ENCODE measurements at regions not wholly inside any gene's neighbourhood (a gene's known extent, or its start where the extent isn't known, plus 50 kb on each side); places are given as distances from the start of the nearest gene placed in this dataset.
"Not testable (repeated sequence)": the region's sequence is repeated elsewhere in the genome, so short reads cannot be mapped to it uniquely, and the experiment has no call there.

DNA sequence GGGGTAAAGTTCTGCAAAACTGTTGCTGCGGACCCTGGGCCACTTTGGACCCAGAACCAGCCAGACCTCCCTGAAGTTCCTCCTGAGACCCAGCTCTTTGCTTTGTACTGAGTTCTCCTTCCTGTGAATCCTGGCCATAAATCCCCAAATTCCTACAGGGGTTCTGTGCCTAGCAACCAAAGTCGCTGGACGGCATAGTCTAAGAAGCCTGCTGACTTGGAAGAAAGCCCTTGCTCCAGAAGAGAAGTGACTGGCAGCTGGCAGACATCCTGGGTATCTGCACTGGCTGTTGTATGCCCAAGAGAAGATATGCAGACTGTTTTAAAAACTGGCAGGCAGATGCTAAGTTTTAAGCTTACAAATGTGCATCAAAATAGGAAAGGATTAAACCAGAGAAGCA lies 99.9 kb upstream of the SLC24A4 start:
- no peak for DNase-seq (ENCODE audit: low read depth in 2 of 3, low spot score in 2 of 3)

DNA sequence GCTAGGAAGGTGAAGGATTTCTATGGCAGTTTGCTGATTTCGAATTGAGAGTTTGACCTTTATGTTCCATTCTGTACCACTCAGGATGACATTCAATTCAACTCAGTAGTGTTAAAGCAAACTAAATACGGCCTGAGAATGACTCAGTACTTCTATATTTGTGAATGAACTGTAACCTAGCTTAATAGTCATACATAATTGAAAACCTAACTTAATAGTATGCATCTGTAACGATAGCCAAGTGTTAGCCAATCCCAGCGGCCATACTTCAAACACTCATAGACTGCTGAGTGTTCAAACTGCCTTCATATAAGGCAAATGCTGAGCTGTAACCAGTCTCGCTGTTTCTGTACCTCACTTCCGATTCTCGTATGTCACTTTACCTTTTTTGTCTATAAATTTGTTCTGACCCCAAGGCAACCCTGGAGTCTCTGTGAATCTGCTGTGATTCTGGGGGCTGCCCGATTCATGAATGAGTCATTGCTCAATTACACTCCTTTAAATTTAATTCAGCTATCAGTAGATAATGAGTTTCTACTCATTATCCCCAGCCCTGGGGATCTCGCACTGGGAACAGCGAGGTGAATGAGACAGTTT lies 98.5 kb upstream of the SLC24A4 start:
- no peak for DNase-seq (ENCODE audit: low read depth in 2 of 3, low spot score in 2 of 3)

DNA sequence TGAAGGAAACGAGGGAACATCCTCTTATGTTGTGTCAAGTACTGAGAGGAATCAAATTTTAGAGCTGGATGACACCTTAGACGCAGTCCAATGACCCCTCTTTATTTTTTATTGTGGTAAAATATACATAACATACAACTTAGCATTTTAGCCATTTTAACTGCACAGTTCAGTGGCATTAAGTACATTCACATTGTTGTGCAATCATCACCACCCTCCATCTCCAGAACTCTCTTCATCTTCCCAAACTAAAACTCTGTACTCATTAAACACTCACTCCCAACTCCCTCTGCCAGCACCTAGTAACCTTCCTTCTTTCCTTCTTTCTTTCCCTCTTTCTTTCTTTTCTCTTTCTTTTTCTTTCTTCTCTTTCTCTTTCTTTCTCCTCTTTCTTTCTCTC lies 97.2 kb upstream of the SLC24A4 start:
- DNase-seq (ENCODE audit: low read depth in 2 of 3, low spot score in 2 of 3), result no peak

DNA sequence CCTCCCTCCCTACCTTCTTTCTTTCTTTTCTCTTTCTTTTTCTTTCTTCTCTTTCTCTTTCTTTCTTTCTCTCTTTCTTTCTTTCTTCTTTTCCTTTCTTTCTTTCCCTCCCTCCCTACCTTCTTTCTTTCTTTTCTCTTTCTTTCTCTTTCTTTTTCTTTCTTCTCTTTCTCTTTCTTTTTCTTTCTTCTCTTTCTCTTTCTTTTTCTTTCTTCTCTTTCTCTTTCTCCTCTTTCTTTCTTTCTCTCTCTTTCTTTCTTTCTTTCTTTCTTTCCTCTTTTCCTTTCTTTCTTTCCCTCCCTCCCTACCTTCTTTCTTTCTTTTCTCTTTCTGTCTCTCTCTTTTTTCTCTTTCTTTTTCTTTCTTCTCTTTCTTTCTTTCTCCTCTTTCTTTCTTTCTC lies 96.8 kb upstream of the SLC24A4 start:
- DNase-seq (ENCODE audit: low read depth in 2 of 3, low spot score in 2 of 3), result not testable (repeated sequence)

DNA sequence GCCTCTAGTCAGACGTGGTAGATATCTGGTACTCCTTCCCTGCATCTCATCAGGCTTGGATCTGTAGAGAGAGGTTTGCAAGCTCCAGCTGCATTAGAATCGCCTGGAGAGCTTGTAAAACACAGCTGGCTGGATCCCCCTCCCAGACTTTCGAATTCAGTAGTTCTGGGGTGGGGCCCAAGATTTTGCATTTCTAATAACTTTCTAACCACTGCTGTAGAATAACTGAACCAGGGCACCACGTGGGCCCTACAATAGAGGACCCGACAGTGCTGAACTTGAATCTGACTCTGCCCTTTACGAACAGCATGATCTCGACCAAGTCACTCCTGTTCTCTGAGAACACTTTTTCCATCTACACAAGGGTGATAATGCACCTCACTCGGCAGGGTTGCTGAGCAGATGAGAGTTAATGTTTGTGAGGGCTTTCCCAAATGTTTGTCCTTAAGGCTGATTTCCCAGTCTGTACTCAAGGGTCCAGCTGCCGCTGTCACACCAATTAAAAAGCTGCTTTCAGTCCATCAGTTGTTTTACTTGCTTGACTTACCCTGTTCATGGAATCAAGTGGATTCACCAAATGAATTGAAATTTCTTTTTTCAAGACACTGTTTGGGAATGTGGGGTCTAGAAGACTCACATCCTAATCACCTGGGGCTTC lies 86.6 kb upstream of the SLC24A4 start:
- DNase-seq (ENCODE audit: low read depth in 2 of 3, low spot score in 2 of 3), result no peak

DNA sequence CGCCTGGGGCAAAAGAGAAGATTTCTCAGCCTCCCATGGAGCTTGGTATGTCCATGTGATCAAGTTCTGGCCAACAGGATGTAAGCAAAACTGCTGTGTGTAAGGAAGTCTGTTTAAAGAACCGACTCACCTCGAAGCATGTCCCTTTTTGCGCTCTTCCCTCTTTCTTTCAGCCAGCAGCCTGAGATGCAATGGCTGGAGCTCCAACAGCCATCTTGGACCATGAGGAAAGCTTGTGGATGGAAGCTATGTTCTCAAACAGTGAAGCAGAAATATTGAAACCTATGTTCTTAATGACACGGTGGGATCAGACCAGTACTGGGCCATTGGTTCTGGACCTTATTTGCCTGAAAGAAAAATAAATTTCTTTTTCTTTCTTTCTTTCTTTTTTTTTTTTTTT lies 82.3 kb upstream of the SLC24A4 start:
- no peak for DNase-seq (ENCODE audit: low read depth in 2 of 3, low spot score in 2 of 3)

DNA sequence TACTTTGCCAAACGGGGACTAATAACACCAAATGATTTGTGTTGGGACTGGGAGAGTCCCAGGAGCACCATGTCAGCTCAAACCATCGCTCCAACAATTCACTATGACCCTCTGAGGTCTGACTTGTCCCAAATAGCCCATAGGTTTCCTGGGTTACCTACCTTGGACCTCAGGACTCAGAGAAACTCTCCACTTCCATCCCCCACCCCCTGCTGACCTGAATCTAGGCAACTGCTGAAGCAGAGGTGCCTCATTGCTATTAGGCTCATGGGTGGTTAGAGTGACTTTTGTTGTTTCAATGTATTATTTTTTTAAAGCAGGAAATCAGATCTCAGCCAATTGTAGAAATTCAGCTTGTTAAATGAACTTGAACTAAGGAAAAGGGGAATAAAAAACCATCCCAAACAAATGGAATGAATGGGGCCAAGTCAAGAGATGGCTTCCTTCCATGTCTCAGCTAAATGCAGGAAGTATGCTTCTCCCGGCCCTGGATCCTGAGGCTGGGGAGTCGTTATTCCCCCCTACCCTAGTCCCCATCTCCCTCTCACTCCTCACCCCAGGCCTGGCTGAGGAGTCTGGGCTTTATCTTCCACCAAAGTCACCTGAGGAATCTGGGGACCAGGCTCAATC lies 80.9 kb upstream of the SLC24A4 start:
- DNase-seq (ENCODE audit: low read depth in 2 of 3, low spot score in 2 of 3), result no peak

DNA sequence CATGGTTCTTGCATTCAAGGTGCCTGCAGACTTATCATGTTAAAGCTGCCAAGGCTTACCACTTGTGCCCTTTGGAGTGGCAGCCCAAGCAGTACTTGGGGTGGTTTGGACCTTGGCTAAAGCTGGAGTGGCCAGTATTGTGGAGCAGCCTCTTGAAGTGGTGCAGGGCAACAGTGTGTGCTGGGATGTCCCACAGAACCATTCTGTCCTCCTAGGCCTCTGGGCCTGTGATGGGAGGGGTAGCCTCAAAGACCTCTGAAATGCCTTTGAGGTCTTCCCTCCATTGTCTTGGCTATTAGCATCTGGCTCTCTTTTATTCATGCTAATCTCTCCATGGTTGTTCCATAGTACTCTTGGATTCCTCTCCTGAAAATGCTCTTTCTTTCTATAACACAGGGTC lies 78.2 kb upstream of the SLC24A4 start:
- DNase-seq (ENCODE audit: low read depth in 2 of 3, low spot score in 2 of 3), result no peak

DNA sequence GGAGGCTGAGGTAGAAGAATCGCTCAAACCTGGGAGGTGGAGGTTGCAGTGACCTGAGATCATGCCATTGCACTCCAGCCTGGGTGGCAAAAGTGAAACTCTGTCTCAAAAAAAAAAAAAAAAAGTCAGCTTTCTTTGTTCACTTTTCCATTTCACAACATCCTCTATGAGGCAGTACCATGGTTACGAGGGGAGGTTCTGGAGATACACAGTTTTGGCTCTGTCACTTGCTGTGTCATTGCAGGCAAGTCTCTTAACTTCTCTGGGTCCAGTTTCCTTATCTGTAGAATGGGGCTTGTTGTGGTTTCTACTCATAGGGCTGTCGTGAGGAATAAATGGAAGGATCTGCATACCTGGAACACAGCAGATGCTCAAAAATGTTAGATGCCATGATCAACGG lies 75.6 kb upstream of the SLC24A4 start:
- DNase-seq (ENCODE audit: low read depth in 2 of 3, low spot score in 2 of 3), result peak in 1 of 3 donors; percentile 17

DNA sequence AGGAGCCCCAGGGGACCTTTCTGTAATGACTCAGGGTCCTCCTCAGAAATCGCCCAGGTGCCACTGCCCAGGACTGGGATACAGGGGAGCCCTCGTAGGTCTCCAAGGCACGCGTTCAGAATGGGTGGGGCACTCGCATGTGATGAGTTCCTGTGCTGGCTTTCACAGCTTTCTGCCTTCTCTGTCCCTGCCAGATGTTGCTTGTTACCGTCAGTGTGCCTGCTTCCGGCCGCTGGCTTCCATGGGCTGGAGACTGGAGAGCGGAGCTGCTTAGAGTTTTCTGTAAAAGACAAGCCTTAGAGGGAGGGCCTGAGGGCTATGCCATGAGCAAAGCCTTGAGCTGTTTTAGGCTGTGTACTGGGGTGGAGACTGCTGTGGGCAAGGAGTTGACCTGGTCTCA lies 75.0 kb upstream of the SLC24A4 start:
- DNase-seq (ENCODE audit: low read depth in 2 of 3, low spot score in 2 of 3), result no peak

DNA sequence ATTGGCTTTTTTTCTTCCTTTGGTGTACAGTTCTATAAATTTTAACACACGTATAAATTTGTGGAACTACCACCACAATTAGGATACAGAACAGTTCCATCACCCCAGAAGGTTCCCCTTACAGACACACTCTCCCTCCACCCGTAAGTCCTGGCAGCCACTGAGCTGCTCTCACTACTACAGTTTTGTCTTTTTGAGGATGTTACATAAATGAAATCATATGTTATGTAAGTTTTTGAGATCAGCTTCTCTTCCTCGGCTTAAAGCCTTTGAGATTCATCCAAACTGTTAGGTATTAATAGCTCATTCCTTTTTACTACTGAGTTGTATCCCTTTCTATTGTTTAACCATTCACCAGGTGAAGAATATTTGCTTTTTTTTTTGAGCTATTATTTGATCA lies 74.3 kb upstream of the SLC24A4 start:
- DNase-seq (ENCODE audit: low read depth in 2 of 3, low spot score in 2 of 3), result no peak

DNA sequence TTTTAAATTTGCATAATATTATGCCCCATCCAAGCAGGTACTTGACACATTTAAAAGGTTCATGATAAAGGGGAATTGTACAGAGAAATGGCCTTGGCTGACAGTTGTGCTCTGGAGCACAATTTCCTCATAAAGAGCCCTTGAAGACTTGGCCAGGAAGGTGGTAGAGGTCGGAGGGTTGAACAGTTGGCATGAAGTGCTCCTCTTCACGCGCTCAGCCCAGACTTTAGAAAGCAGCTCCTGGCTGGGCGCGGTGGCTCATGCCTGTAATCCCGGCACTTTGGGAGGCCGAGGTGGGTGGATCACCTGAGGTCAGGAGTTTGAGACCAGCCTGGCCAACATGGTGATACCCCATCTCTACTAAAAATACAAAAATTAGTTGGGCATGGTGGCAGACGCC lies 72.6 kb upstream of the SLC24A4 start:
- not testable (repeated sequence) for DNase-seq (ENCODE audit: low read depth in 2 of 3, low spot score in 2 of 3)

DNA sequence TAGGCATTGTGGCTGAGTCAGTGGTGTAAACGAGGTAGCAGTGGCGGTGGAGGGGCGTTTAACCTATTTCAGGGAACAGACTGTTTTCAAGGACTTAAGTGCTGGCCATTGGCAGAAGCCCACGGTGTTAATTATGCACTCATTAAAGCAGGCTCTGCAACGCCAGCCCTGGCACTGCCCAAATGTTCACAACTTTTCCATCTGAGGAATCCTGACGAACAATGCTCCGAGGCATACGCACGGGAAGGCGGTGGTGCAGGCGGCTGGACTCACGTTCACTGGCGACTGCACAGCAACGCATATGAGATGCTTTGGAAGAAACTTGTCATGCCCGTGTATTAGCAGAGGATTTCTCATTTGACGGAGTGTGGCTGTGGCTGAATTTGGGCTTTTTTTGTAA lies 70.6 kb upstream of the SLC24A4 start:
- DNase-seq (ENCODE audit: low read depth in 2 of 3, low spot score in 2 of 3), result no peak

DNA sequence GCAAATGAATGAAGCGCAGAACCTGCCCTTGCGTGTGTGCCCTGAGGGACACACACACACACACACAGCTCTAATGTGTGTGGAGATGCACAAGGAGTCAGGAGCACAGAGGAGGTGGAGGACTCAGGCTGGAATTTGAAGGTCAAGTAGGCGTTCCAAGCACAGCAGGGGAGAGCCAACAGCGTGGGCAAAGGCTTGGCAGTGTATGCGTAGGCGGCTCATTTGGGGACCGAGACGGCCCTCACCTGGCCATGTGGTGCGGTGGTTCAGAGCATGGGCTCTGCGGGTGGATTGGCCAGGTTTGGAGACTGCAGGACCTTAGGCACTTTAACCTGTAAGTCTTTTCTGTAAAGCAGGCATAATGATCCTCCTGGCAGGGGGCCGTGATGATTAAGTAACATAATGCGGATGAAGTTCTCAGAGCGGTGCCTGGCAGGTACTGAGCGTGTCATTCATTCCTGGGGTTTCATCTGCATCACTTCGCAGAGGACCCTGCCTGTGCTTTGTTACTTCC lies 69.5 kb upstream of the SLC24A4 start:
- no peak for DNase-seq (ENCODE audit: low read depth in 2 of 3, low spot score in 2 of 3)

DNA sequence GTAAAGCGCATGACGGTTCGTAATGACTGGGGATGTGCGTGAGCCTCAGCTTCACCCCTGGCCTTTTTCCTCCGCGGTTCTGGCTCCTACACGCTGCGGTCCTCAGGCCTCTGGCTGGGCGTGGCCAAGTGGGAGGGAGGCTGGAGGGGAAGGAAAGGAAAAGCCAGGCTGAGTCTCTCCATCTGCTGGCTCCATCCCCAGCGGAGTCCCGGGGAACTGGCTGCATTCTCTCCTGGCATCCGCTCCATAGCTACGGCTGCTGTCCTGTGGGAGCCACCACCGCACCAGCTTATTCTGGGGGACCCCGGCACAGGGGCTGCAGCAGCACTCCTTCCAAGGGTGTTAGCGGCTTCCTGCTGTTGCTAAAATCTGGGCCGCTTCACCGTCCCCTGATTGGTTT lies 68.2 kb upstream of the SLC24A4 start:
- DNase-seq (ENCODE audit: low read depth in 2 of 3, low spot score in 2 of 3), result no peak

DNA sequence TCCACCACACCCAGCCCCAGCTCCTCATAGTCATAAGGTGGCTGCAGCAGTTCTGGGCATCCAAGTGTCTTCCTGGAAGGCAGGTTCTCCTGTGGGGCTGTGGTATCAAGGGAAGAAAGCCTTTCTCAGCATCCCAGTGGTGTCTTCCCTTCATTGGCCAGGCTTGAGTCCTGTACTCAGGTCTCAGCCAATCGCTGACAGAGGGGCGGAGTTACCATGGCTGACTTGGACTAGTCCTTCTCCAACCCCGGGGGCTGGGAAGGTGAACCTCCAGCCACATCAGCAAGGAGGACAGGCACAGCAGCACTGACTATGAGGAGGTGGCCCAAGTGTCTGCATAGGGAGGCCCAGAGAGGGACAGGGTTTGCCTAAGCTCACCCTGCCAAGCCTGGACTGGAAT lies 64.0 kb upstream of the SLC24A4 start:
- DNase-seq (ENCODE audit: low read depth in 2 of 3, low spot score in 2 of 3), result no peak

DNA sequence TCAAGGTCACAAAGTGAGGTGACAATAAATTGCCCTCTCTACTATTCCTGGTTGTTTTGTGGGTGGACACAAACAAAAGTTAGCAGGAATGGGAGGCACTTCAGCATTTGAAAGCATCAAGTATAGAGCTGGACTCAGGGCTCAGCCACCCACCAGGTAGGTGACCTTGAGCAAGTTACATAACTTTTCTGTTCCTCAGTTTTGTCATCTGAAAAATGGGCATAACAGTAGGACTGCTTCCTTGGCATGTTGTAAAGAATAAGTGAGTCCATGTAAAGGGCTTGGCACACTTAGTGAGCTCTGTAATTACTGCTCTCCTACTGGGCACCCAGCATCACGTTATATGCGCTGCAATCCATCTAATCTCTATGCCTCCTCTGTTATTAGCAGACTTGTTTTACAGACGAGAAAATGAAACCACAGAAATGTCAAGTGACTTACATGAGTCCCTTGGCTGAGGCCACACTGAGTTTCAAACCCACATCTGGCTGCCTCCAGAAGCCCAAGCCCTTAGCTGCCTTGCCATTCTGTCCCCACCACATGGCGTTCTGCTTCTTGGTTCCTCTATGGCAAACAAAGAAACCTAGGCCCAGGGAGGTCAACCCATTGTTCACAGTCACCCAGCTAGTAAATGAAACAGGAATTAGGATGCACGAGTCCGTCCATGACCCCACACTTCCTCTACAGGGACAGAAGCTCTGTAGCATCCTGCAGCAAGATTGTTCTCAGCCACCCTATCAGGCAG lies 63.2 kb upstream of the SLC24A4 start:
- DNase-seq (ENCODE audit: low read depth in 2 of 3, low spot score in 2 of 3), result peak in 1 of 3 donors; percentile 5

DNA sequence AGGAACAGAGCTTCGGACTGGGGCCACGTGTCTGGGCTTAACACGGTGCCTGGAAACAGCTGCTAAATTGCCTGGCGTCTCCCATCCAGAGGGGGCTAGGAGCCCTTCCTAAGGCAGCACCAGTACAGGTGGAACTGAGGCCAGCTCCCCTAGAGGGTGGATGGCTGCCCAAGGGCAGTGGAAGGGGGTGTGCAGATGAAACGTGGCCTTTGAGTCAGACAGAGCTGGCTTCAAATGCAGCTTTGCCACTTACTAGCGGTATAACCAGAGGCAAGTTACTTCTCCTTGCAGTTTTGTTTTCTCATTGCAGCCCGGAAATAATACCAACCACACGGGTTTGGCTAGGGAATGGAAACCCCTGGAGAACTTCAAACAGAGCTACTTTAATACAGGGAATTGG lies 59.3 kb upstream of the SLC24A4 start:
- peak in 1 of 3 donors; percentile 55 for DNase-seq (ENCODE audit: low read depth in 2 of 3, low spot score in 2 of 3)

DNA sequence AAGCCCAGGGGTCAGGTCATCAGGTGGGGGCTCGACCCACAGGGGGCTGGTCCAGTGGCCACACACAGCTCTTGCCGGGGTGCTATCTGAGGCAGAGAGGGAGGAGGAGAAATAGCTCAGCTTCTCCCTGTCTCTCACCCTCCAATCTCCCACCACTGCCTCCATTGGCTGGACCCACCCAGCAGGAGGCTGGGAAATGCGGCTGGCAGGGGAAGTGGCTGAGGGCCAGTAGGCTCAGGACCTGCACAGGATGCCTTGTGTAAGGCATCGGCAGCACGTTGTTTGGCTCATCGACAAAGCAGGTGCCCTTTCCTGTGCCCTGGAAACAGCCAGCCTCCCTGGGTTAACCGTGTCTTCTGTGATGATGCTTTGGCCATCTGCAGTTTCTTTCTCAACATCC lies 58.8 kb upstream of the SLC24A4 start:
- DNase-seq (ENCODE audit: low read depth in 2 of 3, low spot score in 2 of 3), result no peak

DNA sequence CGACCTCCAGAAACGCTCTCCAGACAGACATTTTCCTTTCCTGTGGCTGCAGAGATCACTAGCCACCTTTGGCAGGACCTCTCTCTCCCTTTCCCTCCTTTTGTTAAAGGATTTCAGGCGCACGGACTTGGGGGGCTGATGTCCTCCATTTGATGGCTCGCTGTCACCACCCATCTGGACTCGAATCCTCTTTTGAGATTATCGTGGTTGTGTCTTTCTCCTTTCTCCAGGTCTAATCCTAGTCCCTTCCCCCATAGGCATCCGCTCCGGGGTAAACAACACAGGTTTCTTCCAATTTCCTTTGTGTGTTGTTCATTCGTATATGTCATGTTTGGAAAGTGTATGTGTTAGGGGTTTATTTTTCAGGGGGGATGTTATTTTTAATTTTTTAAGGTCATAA lies 56.7 kb upstream of the SLC24A4 start:
- DNase-seq (ENCODE audit: low read depth in 2 of 3, low spot score in 2 of 3), result no peak
